ENCODE measurements at regions not wholly inside any gene's neighbourhood (a gene's known extent, or its start where the extent isn't known, plus 50 kb on each side); places are given as distances from the start of the nearest gene placed in this dataset.

DNA sequence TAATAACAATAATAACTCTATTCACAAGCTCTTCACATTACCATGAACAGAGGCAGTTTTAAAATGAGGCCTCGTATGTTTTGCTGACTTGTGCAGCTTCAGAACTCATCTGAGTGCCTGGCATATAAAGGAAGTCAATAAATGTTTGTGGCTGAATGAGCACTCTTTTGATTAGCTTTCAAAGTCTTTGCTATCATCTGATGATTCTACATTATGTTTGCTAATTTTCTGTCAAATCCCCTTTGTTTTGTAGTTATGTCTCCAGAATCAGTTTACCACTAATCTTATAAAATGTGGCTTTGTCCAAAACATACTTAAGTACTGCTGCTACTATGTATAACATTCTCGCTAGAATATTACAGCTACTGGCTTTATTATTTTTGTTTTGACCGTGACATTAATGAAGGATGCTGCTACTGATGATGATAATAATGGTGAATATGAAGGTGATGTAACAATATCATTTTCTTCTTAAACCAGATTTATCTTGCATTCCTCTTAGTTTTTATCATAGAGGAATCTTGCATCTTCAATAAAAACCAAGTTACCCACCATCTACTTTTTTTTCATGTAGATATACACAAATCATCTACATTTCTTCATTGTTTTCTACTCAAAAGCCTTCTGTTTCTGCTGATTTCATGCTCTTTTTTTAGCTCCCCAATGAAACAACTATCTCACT, 384.5 kb downstream of the NAF1 start (continued):
- TF ChIP-seq CHD7 (IDR thresholded peaks at IDR 0.05; ENCODE audit: insufficient replicate concordance, low read length), result no peak
- TF ChIP-seq, protein P1, sequence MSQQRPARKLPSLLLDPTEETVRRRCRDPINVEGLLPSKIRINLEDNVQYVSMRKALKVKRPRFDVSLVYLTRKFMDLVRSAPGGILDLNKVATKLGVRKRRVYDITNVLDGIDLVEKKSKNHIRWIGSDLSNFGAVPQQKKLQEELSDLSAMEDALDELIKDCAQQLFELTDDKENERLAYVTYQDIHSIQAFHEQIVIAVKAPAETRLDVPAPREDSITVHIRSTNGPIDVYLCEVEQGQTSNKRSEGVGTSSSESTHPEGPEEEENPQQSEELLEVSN (IDR thresholded peaks at IDR 0.05), result no peak
- TF ChIP-seq GTF2F1 (IDR thresholded peaks at IDR 0.05; ENCODE audit: borderline replicate concordance, low read depth, low read length), result no peak
- no peak for TF ChIP-seq CREB1 (IDR thresholded peaks at IDR 0.05)
- no peak for TF ChIP-seq HDAC2 (IDR thresholded peaks at IDR 0.05; ENCODE audit: borderline replicate concordance in 1 of 2, low read depth in 2 of 2, low read length in 2 of 2)
- no peak for TF ChIP-seq YY1 (IDR thresholded peaks at IDR 0.05; ENCODE audit: low read depth, low read length)
- TF ChIP-seq TAF1 (IDR thresholded peaks at IDR 0.05; ENCODE audit: low read depth, low read length), result no peak
- TF ChIP-seq, protein P2, sequence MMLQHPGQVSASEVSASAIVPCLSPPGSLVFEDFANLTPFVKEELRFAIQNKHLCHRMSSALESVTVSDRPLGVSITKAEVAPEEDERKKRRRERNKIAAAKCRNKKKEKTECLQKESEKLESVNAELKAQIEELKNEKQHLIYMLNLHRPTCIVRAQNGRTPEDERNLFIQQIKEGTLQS (IDR thresholded peaks at IDR 0.05; ENCODE audit: insufficient read depth, low read depth, low read length), result no peak
- TF ChIP-seq SIX5 (IDR thresholded peaks at IDR 0.05; ENCODE audit: low read depth, low read length), result no peak
- TF ChIP-seq MAFK (IDR thresholded peaks at IDR 0.05; ENCODE audit: low read depth, low read length), result no peak

Measured in H1 (cell line).